HL-60/S4 (cell line): ENCODE measurements at regions not wholly inside any gene's neighbourhood (a gene's known extent, or its start where the extent isn't known, plus 50 kb on each side); places are given as distances from the start of the nearest gene placed in this dataset.

Experiments used
- in situ Hi-C: fragments of 300-500 bp; cut with MboI; formaldehyde crosslinking; loops from 2 replicates; pipeline ENCODE4 v1.14.3; 2022; ENCODE audit warnings: low sequenced_read_pairs

- in situ Hi-C loops, result no loop called here
Observed at GRCh38 chr15:39451121-39451688, 129.7 kb upstream of the THBS1 start.

- in situ Hi-C loops, result no loop called here
Observed at GRCh38 chr15:39451871-39452270, 129.0 kb upstream of the THBS1 start.

- in situ Hi-C loops, result no loop called here
Observed at GRCh38 chr15:39453620-39454019, 127.3 kb upstream of the THBS1 start.

- in situ Hi-C loops, result no loop called here
Observed at GRCh38 chr15:39454189-39454986, 126.5 kb upstream of the THBS1 start.

- in situ Hi-C loops, result no loop called here
Observed at GRCh38 chr15:39455471-39455991, 125.3 kb upstream of the THBS1 start.

GRCh38 chr15:39456159-39456558 lies 124.7 kb upstream of the THBS1 start:
- in situ Hi-C loops, result no loop called here

GRCh38 chr15:39456582-39457330 lies 124.1 kb upstream of the THBS1 start:
- in situ Hi-C loops, result no loop called here

- in situ Hi-C loops, result no loop called here
Observed at GRCh38 chr15:39458131-39458530, 122.7 kb upstream of the THBS1 start.

GRCh38 chr15:39459548-39459947 lies 121.3 kb upstream of the THBS1 start:
- in situ Hi-C loops, result no loop called here

- in situ Hi-C loops, result no loop called here
Observed at GRCh38 chr15:39460748-39461147, 120.1 kb upstream of the THBS1 start.

- in situ Hi-C loops, result no loop called here
Observed at GRCh38 chr15:39461536-39462130, 119.2 kb upstream of the THBS1 start.

- in situ Hi-C loops, result no loop called here
Observed at GRCh38 chr15:39462691-39463090, 118.2 kb upstream of the THBS1 start.

GRCh38 chr15:39465843-39466749 lies 114.8 kb upstream of the THBS1 start:
- in situ Hi-C loops, result no loop called here

GRCh38 chr15:39466750-39467105 lies 114.2 kb upstream of the THBS1 start:
- in situ Hi-C loops, result no loop called here

GRCh38 chr15:39468331-39468730 lies 112.5 kb upstream of the THBS1 start:
- in situ Hi-C loops, result no loop called here

GRCh38 chr15:39468828-39469227 lies 112.1 kb upstream of the THBS1 start:
- in situ Hi-C loops, result no loop called here

- in situ Hi-C loops, result no loop called here
Observed at GRCh38 chr15:39471785-39472574, 108.9 kb upstream of the THBS1 start.

- in situ Hi-C loops, result no loop called here
Observed at GRCh38 chr15:39472621-39473297, 108.1 kb upstream of the THBS1 start.
